HG03064 (cell line): ENCODE measurements at regions not wholly inside any gene's neighbourhood (a gene's known extent, or its start where the extent isn't known, plus 50 kb on each side); places are given as distances from the start of the nearest gene placed in this dataset.

Experiments used
- ATAC-seq: cut with Tn5 transposase; IDR thresholded peaks from one replicate; pipeline ENCODE4 v1.9.1; 2021; ENCODE audit warnings: low read depth; ENCODE audit not compliant: unreplicated experiment

DNA sequence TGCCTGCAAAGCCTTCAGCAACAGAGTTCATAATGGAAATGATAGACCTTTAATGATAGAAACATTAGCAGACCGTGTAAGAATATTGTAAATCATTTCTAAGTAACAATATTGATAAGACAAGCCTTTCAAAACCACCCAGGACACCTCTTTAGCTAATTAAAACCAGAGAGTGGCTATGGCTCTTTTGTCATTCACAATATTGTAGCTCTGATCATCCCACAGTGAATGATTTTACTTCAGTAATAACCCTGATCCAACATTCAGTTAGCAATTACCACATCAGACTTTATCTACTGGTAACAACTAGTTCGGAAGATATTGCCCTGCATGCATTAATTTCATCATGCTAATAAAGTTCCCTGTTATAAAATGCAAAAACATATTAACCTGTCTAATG lies 432.6 kb downstream of the DTWD2 start:
- no peak for ATAC-seq

DNA sequence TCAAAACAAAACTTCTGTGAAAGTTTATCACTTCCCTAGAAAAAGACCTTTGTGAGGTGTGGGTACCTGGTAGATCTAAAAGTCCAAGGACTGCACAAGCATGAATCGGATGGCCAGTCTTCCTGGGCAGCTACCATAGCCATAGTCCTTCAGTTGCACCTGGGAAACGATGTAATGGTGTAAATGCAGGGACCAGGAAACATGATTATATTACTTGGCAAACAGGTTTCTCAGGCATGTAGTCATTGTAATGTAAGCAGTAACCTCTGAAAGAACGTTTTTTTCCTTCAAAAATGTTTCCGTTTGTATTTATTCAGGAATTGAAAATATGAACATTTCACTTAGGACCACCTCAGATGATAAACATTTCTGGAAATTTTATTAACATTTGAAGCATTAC lies 433.4 kb downstream of the DTWD2 start:
- no peak for ATAC-seq

DNA sequence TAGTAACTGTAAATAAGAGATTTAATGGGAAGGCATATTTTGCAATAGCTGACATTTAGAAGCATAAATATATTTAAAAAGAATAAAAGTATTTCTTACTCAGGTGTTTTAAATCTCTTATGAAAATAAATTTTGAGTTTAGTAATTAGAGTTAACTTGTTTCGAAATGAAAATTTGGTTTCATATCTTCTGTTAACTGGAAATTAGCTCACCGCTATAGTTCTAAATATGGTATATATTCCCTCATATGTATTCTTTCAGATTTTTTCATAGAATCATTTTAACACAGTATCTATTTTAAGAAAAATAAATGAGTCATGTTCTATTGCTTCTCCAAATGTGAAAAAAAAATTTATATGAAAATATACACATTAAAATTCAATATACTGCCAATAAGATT lies 434.1 kb downstream of the DTWD2 start:
- ATAC-seq = no peak

DNA sequence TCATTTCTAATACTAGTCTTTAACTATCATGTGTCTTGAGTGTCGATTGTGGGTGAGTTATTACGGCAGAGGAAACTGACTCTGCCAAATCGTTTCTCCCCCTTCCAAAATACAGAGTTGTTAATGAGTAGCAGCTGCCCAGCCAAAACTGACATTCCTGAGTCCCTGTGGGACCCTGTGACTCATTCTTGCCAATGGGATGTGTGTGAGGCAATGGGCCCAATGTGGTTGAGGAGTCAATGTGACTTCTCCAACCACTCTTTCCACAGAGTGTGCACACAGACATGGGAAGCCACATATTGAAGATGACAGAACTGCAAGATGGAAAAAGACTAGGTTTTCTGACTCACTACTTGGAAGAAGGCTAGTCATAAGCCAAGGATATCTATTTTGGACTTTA lies 434.7 kb downstream of the DTWD2 start:
- ATAC-seq = no peak

DNA sequence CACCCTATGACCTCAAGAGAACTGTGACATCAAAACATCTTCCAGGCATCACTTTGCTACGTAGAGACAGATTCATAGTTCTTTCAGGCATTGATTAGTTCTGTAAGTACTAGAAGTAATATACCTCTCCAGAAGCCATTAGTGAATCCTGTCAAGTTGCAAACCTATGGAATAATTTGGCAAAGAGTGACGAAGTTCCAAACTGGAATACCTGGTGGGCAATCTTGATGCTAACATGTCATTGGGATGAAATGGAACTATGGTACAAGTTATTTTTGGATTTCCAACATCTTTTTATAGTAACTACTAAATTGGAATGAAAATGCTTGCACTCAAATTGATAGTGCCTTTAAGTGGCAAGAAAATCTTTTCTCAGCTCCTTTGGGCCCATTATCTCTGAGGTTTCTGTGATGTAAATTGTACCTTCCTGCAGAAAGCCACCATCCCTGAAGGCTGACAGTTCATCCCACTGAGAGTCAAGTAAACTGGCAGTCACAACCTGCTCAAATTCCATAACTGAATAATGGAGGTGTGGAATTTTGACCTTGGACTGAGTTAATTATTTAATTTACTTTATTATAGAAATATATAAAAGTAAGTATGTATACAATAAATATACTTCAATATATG lies 435.5 kb downstream of the DTWD2 start:
- ATAC-seq = no peak

DNA sequence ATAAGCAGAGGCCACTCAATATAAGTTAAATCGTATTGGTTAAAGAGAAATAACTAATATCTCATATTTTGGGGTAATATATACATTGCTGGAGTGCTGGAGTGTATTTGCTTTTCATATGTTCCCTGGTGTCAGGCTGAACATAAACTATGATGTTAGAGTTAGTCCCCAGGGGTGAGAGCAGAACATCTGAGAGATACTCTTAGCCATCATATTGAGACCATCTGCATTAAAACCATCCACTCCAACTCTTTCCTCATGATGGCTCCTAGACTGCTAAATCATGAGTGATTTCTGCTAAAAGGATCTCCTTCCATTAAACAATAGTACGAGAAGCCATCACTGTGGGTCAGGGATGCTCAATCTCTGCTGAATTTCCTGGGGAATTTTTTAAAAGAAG lies 436.2 kb downstream of the DTWD2 start:
- ATAC-seq = no peak

DNA sequence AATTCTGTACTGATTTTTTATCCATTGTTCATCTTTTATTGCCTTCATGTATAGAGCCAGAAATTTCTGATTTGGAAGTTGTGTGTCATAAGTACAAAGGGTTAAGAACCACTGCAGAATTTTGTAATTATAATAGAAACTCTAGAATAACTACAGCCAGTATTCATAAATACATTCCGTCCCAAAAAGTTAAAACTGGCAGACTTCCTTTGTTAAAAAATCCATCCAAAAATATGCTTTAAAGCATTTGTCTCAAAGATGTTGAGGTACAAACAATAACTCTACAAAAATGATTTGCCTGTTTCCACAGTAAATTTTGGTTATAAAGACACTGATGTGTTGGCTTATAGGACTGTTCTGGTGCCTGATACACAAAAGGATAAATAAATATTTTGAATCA lies 436.6 kb downstream of the DTWD2 start:
- no peak for ATAC-seq

DNA sequence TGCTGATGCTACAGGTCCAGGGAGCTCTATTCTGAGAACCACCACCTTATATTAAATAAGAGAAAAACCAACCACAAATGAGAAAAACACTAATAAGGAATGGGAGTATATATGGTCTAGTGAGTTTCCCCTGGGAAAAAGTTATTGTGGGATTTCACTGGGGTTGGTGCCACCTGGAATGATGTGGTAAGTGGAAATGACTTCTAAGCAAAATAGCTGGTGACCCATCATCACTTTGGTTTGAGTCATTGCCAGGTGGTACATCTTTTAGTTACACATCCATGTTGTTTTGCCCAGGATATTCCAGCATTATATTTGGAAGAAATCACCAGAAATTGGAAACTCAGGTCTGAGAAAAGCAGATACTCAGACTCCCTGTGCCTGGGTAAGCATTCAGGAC lies 437.3 kb downstream of the DTWD2 start:
- ATAC-seq = no peak

DNA sequence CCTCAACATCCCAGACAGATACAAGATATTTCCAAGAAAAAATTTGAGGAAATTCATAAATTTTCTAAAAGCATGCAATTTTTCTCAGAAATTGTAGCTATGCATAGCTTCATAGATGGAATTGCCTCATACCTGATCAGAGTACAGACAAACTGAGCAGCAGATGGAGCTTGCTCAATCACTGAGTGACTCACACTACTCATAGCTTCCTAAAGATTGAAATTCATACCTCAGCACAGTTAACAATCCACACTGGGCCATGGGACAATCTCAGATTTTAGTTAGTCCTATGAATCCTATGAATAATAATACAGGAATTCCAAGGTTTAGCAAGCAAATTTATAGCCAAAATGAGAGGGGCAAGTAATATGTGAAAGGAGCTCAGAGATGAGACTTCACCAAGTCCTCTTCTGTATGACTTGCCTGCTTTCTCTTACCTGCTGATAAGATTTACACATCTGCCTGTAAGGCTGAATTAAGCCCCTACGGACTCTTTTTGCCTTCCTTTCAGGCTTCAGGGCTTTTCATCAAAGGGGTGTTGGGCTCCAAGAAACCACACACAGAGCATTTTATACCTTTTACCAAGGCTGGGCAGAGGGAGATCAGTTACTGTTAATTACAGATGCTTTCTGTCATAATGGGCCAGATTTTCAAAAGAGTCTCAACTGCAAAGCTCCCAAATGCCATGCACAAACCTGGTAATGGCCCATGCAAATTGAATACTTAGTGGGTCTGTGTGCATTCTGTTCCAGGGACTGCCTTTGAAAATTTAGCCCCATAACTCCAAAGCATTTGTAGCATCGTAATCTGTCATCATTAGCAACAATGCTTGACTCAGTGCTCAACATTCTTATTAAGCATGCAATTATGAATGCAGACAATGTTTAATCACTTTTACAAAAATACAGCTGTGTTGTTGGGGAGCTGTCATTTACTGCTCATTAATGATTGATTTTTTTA lies 439.3 kb downstream of the DTWD2 start:
- ATAC-seq = no peak

DNA sequence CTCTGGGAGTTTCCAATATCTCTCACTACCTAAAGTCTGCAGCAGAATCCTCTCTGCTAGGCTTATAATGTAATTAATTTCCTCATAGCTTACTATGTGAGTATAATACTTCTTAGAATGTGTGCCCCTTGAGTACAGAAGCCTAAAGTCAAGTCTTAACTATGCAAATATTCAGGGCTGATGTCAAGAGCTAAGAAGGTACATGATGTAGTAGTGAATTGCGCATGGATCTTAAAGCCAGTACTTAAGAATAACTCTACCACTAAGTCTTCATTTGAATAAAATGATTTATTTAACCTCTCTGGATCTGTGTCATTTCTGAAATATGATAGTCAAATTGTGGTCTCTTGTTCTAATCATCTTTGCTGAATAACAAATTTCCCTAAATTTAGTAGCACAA lies 442.9 kb downstream of the DTWD2 start:
- ATAC-seq = no peak

DNA sequence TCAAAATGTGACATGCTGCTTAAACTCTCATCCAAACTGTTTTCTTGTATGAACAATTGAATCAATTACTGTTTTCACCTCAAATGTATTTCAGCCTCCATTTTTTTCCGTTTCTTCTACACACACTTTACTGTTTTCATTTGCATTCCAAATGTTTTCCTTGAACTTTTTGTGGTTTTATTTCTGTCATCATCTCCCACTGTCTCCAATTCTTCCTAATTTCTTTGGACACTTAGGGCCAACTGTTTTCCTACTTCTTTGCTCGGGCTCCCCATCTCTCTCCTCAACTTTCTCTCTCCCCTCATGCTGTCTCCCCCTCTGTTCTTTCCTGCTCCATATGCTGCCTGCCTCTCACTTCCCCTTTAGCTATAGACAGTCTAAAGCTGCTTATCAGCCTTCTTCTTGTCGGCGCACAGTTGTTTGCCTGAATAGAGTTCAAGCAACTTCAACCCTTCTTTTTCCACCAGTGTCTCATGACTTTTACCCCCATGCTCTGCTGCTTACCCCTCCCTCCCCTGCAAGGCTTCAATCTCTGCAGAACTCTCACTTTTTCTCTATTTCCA lies 443.4 kb downstream of the DTWD2 start:
- ATAC-seq = no peak

DNA sequence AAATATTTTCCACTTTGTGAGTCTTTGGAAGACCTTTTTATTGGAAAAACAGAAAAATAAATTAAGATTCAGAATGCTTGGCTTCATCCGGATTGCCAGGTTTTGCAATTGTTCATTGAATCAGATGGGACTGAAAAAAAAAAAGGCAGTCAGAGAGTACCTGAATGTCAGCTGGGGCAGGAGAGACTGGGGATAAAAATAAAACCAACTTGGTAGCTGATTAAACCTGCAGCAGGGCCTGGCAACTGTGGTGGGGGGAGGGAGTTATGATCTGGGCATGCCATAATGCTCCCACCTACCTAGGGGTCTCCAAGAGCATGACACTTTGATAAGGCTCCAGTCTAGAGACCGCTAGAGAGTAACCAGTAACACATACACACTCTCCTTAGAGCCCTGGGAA lies 454.4 kb downstream of the DTWD2 start:
- ATAC-seq = no peak

DNA sequence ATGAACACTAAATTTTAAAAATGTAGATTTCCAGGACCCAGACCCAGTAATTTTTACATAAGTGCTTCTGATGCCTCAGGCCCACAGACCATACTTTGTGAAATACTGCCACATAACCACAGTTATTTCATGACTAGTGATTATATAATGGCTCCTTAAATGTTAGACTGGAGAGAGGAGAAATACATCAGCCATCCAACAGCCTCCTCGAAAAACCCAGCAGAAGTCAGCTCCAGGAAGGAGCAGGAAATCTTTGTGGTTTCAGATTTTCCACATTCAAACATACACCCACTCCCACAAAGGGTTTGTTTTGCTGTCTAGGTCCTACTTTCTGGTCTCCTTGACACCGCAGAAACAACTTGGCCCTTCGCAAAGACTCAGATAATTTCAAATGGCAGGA lies 455.2 kb downstream of the DTWD2 start:
- no peak for ATAC-seq

DNA sequence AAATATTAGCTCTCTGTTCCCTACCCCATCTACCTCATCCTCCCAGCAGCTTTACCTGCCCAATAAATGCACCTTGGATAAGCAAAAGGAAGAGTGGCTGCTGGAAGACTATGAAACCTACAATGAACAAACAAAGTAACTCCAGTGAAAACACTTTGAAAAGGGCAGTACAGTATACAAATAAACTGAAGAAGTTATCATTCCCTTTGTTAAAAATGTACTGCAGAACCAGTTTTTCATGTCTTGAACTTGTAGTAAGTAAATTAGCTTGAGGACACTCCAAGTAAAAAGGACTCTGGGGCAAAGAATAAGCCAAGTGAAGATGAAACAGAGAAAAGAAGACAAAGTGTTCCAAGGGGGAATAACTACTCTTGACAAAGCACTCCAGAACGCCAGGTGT lies 457.1 kb downstream of the DTWD2 start:
- no peak for ATAC-seq

DNA sequence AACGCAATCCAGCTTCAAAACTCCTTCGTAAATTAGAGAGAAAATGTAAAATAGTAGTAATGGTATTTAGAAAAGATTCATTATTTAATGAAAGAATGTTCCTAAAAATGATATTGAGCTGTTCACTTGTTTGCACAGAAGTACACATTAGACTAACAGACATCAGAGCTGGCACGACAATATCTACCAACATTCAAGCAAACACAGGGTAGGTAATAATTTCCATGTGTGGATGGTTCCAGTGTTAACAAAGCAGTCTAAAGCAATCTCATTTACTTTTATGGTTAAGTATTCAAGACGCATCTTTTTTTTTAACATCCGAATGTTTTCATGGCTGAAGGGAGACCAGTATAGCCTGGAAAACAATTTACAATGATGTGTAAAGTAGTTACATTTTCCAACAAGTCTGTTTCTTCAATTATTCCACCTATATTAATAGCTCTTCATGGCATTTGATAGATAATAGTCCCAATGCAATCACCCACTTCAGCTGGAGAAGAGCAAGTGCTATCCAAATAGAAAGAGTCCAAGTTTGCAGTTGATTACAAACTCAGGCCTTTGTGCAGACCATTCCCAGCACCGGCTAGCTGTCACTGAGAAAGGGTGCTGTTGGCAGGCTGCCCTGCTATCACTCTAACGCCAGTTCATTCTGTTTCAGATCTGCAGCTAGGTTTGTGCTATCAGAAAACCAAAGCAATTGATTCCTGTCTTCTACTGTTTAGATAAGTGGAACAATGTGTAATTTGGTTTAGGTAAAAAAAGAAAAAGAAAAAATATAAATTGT lies 458.8 kb downstream of the DTWD2 start:
- ATAC-seq = no peak

DNA sequence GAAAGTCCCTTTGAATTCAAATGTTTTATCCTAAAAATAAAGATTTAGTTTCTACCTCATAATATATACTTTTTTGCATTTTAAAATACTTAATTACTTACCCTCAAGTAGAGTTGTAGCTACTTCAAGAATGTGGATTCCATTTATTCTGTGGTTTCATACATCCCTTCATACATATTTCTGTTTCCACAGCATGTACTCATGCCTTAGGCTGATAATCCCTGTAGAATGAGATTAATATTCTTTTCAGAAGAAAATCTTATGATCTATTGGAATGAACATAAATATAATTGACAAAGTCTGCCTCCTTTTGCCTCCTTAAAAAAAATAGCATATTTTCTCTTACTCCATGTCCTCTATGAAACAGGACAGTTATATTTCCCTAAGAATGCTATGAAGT lies 465.7 kb downstream of the DTWD2 start:
- ATAC-seq = no peak

DNA sequence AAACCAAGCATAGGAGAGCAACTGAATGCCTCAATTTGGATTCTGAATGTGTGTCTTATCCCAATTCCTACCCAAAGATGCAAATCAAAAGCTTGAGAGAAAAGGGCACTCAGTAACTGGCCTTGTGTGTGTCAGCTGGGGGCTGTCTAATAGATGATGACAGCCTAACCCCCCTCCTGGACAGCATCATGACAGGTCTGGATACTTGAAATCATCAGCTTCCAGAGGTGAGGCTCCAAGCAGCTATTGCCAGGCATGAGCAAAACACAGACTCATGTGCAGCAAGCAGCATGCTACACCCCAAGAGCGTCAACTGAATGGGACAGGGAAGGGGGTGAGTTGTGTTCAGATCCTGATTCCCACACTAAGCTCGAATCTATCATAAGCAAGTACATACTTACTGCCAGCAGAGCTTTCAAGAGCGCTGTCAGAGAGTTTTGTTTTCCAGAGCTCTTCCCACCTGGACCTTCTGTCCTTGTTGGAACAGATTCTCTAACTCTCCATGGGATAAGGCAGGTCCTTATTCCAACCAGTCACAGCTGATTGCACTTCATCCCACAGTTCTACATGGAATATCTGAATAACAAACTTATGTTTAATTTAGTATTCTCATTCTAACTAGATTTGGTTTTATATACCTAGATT lies 467.5 kb downstream of the DTWD2 start:
- no peak for ATAC-seq

DNA sequence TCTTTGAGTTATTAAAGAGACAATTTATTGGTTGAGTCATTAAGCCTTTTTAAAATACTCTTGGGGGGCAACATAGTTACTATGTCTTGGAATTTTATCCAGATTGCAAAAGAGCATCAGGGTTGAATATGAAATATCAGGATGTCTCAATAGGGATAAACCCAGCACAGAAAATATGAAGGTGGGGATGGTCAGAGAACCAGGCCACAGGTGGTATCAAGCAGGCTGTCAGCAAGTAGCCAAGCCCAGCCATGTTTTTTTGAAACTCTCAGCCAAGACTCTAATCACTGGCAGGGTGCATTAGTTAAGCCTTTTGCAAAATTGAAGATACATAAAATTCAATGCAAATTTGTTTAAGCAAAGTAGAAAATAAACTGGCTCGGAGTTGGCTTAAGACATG lies 468.9 kb downstream of the DTWD2 start:
- ATAC-seq = no peak

DNA sequence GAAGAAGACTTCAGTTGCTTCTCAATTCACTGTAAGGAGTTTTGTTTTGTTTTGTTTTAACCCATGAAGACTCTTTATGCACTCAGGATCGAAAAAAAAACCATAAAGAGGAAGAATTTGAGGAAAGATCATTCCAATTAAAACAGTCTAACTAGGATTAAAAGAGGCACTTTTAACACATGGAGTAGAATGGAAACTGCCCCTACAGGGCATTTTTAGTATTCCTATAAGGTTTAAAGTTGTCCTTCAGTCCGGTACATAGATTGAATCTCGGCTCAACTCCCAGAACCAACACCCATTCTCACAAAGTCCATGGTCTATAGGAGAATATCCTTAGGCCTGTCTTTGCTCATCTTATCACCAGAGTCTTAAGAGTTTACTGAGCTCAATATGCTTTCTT lies 469.6 kb downstream of the DTWD2 start:
- no peak for ATAC-seq

DNA sequence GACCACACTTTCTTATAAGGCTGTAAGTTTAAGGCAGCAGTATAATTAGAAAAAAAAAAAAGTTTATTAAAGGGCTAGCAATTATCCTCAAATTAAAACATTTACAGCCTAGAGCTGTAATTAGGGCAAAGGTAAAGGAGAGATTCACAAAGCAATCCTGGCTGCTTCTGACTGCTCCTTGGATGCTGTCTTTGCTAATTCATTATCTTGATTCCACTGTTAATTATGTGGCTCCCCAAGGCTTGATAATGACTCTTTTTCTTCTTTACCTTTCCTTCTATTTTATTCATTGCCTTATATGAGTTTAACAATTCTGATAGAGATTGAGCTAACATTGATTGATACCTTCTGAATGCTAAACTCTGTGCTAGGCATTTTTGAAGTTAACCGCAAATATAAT lies 476.5 kb downstream of the DTWD2 start:
- ATAC-seq = no peak
